NCI-H146 treated with DMSO at 0.1 percent for 48 hours (cell line): ENCODE measurements at regions not wholly inside any gene's neighbourhood (a gene's known extent, or its start where the extent isn't known, plus 50 kb on each side); places are given as distances from the start of the nearest gene placed in this dataset.
A peak's percentile ranks its signal among the peaks of the same experiment; 100 is the strongest.

ENCODE experiments used
- DNase-seq: peaks from one replicate; lab custom pipeline; 2025; ENCODE audit not compliant: unreplicated experiment; lab: John Stamatoyannopoulos, UW

DNA sequence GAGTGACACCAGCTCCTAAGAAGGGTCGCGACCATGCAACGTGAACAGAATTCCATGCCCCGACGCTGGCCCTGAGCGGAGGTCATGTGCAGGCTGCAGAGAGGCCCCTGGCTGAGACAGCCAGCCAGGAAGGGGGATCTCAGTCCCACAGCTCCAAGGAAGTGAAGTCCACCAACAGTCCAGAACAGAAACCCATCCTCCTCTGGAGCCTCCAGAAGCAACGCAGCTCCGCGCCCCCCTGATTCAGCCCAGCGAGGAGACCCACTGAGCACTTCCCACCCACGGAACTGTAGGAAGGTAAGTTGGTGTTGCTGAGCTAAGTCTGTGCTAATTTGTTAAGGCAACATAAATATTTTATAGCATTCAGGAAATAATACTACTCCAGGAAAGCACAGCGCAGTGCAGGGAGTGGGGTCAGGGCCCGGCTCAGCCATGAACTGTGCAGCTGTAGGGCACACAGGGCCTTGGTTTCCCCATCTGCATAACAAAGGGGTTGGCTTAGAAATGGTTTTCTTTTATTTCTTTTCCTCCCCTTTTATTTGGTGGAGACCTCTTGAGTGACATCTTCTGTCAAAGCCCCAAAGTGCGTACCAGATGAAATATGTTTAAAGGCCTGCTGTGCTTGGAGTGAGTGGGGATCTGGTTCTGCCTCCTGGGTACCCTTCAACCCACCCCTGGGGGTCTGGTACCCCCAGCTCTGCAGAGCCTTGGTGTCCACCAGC, 241.1 kb upstream of the PMEPA1 start:
- no peak for DNase-seq

DNA sequence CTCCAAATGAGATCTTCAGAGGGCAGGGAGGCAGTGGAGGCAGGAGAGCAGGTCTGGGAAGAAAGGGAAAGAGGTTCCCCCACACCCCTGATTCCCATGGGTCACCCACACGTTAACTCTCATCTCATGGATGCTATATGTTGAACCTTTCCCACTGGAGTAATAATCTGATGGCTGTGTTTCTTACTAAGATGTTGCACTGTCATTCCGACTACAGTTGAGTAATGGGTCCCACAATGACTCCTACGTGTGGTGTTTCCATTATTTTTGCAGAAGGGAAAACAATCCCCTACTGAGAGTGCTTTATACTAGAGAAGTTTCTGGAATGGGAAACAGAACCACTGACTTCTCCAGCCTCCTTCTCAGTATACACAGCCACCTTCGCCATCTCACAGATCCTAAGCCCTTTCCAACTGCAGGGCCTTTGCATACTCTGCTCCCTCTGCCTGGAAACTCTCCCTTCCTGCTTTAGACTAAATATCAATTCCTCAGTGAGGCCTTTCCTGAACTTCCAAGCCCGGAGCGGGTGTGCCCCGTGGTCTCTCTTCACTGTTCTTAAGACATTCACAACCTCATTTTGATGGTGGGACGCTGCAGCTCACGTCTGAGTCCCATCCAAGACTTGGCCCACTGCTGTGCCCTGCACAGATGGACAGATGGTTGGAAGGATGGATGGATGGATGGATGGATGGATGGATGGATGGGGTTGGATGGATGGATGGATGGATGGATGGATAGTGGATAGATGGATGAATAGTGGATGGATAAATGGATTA, 238.6 kb upstream of the PMEPA1 start:
- no peak for DNase-seq

DNA sequence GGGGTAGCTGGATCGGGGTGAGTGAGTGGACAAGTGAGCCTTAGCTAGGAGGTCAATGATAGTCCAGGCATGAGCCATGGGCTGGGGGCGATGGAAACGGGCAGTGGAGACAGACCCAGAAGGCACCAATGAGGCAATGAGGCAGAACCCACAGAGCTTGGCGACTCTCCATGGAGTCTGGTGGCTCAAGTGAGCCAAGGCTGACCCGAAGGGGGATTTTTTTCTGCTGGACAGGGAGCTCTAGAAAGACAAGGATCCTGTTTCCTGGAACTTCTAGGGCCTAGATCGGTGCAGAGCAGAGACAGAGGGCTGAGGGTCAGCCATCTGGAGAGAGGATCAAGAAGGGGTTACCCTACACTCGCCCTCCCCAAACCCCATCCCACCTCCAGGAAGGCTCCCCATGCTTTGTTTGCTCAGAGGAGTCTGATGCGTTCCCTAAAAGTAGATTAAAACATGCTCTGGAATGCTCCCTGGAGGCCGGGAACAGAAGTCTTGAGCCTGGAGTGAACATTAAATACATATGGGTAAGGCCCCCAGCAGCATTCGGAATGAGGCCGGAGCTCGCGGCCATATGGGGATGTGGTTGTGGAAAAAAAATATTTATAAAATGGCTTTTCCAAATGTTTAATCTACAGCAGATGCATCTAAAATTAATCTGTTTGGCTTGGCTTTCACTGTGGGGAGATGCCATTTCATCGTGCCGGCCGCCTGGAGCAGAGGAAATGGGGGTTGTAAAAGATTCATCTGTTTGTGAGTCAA, 237.8 kb upstream of the PMEPA1 start:
- DNase-seq = no peak

DNA sequence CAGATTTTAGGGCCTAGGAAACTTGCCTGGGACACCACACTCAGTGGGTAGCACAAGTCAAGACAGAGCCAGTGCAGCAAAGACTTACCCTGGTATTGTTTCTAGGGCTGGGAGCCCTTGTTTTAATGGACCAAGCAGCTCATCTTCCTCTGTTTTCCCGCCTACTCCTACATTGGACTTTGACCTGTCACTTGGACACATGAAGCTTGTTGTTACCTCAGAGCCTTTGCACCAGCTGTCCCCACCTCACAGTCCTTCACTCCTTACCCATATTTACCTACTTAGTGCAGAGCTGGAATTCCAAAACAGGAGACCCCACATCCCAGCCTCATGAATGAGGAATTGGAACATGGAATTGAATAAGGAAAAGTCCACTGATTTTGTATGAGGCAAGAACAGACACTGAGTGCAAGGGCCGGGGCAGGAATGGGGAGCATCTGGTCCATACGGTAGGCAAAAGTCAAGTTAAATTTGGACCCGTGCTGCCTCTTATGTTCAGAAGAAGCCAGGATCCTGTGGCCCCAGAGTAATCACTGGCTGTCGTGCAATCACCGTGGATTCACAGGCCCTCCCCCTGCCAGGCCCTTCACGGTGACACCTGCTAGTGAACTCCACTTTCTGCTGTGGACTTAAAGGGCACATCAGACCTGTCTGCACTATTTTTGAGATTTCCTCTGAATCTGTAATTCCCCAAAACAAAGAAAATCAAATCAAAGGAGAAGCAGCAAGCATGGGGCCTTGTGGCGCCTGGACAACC, 236.9 kb upstream of the PMEPA1 start:
- DNase-seq = no peak

DNA sequence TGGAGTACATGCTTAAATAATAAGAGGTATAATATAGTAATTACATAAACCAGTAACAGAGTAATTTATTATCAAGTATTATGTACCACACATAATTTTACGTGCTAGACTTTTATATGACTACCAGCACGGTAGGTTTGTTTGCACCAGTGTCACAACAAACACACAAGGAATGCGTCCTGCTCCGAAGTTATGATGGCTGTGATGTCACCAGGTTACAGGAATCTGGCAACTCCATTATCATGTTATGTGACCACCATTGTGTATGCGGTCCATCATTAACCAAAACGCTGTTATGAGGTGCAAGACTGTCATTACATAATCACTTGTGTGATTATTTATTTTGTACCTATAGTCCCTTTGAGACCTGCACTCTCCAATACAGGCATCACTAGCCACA, 235.2 kb upstream of the PMEPA1 start:
- no peak for DNase-seq

- DNase-seq = no peak
Measured at GRCh38 chr20:57943950-57944349, 234.1 kb upstream of the PMEPA1 start.

DNA sequence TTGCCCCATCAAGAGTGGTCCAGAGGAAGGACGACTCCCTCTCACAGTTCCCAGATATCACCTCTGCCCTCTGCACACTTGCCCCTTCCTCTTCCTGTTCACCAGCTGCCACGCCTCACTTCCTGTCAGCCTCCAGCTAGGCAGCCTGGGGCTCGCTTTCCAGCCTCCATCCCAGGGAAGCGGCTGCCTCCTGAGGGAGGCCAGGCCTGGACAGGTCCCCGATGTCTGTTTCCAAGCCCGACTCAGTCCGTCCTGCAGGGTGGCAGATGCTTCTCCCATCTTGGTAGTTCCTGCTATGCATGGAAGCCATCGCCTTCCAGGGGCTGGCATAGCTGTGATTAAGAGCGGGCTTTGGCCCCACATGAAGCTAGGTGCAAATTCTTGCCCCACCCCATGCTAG, 233.5 kb upstream of the PMEPA1 start:
- DNase-seq = no peak

- peak; percentile 42 for DNase-seq
Measured at GRCh38 chr20:57941604-57942381, 232.0 kb upstream of the PMEPA1 start.

- no peak for DNase-seq
Measured at GRCh38 chr20:57940868-57941522, 231.2 kb upstream of the PMEPA1 start.

GRCh38 chr20:57940376-57940775, 230.6 kb upstream of the PMEPA1 start:
- DNase-seq = no peak

- no peak for DNase-seq
Measured at GRCh38 chr20:57939499-57939898, 229.7 kb upstream of the PMEPA1 start.

DNA sequence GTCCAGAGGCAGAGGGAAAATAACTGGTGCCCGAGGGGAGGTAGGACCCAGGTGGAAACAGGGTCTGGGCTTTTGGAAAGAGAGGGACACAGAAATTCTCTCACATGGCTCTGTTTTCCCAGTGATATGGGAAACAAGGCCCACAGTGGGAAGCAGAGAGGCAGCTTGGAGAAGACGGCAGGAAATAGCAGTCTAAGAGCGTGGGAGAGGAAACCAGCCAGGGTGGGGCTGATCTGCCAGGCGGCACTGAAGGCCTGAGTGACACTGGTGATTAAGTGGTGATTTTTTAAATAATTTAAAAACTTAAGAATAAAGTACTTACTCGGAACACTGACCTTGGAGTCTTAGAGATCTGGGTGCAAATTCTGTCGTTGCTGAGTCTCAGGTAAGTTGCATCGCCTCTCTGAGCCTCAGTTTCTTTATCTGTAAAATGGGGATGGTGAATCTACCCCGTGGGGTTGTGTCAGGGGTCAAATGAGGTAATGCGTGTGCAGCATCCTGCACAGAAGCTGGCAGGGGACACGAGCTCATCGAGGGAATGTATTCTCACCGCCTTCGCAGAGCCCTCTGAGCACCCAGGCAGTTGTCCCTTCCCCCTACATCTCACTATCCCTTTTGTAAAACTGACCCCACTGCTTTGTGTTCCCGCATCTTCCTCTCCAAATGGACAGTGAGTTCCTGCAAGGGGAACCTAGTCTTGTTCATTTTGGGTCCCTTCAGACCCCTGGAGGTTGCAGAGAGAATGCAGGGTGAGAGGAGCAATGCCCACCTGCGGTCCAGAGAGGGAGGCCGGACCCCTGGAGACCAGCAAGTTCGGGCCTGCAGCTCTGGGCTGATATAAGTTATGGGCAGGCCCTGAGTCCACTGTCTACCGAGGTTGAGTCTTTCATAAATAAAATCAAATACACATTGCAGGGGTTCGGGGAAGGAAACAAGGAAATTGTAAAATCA, 228.6 kb upstream of the PMEPA1 start:
- DNase-seq = peak; percentile 69

DNA sequence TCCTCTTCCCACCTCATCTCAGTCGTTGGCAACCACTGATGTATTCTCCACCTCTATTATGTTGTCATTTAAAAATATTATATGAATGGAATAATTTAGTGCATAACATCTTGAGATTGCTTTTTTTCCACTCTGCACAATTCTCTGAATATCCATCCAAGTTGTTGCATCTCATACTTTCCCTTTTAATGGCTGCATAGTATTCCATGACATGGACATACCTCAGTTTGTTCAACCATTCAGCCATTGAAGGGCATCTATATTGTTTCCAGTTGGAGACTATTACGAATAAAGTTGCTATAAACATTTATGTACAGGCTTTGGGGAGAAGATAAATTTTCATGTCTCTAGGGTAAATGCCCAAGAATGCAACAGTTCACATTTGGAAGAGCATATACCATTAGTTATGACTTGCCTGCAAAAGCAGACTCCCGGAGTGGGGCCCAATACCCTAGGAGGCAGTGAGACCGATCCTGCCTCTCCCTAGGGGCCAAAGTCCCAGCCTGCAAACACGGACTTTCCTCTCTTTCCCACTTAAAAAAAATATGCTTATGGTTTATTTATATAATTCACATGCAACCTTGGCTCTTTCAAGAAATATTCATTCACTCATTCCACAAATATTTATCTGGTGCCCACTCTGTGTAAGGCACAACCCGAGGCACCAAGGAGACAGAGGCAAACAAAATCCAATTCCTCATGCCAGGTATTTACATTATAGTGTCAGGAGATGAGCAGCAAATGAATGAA, 227.0 kb upstream of the PMEPA1 start:
- DNase-seq = no peak

DNA sequence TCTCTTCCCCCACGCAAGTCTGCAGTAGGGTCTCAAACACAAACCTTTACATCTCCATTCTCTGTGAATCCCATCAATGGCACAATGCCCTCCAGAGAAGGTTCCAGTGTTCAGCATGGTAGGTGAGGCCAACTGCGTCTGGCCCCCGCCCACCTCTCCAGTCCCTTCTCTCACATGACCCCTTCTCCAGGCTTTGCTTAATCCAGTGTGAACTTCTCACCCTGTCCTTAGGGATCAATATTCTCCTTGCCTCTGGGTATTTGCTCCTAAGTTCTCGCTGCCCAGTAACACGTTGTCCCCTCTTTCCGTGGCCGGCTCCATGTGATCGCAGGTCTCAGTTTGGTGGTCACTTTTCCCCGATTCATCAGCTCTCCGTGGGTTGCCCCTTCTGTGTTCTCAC, 225.1 kb upstream of the PMEPA1 start:
- DNase-seq = no peak

DNA sequence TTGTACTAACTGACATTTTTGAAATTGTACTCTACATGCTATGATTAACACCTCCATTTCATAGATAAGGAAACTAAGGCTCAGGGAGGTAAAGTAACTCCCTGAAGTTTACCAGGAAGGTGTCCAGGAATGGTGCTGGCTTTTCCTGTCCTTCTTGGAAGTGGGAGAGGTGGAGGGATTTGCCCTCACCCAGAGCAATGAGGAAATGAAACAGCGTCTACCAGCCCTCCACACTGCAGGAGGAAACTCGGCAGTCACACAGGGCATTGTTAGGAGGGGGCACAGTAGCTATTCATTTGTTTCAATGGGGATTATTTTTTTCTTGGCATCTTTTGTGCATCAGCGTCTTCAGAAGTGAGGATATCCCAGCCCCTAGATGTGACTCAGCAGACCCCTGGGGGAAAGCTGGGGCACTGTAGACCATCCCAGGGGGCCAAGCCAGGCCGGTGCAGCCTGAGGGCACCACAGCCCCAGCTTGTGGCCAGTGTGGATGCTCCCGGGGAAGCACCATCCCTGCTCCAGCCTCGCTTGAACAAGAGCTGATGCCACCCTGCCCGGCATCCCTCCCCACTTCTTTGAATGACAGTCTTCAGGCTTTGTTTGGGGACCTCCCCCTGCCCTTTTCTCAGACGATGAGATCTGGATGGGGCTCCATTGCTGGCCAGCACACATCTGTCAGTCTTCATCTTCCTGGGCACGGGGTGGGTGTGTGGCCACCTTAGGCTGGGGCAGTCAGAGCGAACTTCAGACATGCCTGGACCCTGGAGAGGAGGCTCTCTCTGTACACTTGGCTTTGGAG, 224.4 kb upstream of the PMEPA1 start:
- DNase-seq = peak; percentile 57

DNA sequence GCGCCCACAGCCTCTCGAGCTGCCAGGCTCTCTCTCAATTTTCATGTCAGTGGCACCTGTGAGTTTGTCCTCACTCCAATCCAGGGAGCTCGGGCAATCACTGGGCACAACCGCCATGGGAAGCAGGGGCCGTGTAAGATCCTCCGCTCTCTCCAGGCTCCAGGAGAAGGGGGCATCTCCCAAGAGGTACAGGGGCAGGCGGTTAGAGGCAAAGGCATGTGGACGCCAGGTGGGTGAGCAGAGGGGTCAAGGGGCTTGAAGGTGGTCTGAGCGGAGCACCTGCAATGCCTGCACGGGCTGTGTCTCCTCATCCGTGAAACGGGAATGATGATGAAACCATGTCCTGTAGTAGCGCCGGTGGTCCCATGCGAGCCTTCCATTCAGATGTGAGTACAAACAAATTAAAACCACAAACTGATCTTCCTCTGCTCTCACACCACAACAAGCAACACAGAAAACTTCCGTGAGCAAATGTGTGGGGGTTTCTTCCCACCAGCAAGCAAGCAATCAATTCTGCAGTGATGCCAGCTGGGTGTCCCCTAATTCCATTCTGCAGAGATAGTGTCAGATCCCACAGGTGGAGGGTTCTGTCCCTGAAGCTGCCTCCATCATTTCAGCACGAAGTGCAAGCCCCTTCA, 222.5 kb upstream of the PMEPA1 start:
- DNase-seq = no peak

DNA sequence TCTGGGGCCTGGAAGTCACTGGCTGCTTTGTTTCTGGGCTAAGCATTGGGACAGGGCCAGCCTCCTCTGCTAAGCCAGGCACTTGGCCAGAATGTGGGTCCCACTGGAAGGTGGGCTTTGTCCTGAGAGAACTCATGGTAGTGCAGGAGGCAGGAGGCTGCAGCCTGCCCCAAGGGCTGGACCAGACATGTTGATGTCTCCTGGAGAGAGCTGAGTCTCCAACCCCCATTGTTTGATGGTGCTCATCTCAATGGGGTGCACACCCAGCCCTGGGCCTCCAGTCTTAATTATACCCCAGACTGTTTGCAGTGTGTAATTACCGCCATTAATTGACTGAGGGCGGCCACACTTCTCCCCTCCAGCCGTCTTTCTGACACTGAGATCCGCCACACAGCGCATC, 220.5 kb upstream of the PMEPA1 start:
- peak; percentile 98 for DNase-seq
